GM10248 (cell line): ENCODE measurements at regions not wholly inside any gene's neighbourhood (a gene's known extent, or its start where the extent isn't known, plus 50 kb on each side); places are given as distances from the start of the nearest gene placed in this dataset.
A peak's percentile ranks its signal among the peaks of the same experiment; 100 is the strongest.

Experiments
- CTCF ChIA-PET: fragments of 300-600 bp; sonication (Branson Sonifier 250); formaldehyde crosslinking; extraction: SDS; loops from one replicate; lab custom pipeline; 2021; ENCODE audit warnings: antibody characterized with exemption; lab: Yijun Ruan, JAX
- POLR2A ChIA-PET: fragments of 350-650 bp; sonication (Branson Sonifier 250); formaldehyde crosslinking; extraction: SDS; loops from one replicate; lab custom pipeline; 2020; ENCODE audit warnings: antibody characterized with exemption; lab: Yijun Ruan, JAX
- DNase-seq: peaks from one replicate; pipeline ENCODE4 v3.0.0; 2012; ENCODE audit errors: extremely low spot score
- TF ChIP-seq, protein P1 (sequence below): IDR thresholded peaks from 2 replicates; pipeline ENCODE4 v1.5.1; 2012; ENCODE audit warnings: mild to moderate bottlenecking, low read depth; ENCODE audit errors: extremely low read depth, missing control alignments, control extremely low read depth

DNA sequence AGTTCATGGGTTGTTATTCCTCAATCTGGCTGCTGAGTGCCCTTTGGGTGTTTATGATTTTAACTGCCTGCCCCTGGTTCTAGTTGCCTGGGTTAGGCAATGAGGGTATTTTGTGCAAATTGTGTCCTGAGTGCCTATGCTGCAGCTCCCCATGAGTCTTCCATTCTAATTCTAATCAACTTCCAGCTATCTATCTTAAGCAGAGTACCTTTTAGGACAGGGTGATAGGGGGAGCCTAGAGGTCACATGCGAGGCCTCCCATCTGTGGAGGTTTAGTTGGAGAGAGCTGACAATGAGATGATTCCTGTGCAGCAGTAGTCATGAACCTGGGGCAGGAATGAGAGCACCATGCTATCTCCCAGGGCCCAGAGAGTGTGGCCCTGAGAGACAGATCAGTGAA lies 225.9 kb upstream of the PLEKHG7 start:
- CTCF ChIA-PET: interaction anchor here (1.1 to 4.3 kb wide), 3 partner anchors 9 to 18 kb away, joined by 3 to 23 read pairs (median 14); no protein-coding TSS in a partner anchor
- TF ChIP-seq, protein P1, sequence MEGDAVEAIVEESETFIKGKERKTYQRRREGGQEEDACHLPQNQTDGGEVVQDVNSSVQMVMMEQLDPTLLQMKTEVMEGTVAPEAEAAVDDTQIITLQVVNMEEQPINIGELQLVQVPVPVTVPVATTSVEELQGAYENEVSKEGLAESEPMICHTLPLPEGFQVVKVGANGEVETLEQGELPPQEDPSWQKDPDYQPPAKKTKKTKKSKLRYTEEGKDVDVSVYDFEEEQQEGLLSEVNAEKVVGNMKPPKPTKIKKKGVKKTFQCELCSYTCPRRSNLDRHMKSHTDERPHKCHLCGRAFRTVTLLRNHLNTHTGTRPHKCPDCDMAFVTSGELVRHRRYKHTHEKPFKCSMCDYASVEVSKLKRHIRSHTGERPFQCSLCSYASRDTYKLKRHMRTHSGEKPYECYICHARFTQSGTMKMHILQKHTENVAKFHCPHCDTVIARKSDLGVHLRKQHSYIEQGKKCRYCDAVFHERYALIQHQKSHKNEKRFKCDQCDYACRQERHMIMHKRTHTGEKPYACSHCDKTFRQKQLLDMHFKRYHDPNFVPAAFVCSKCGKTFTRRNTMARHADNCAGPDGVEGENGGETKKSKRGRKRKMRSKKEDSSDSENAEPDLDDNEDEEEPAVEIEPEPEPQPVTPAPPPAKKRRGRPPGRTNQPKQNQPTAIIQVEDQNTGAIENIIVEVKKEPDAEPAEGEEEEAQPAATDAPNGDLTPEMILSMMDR: no peak
- no peak for DNase-seq
- POLR2A ChIA-PET: interaction anchor here (0.6 kb wide), 1 partner anchor 324 kb away, joined by 3 read pairs; no protein-coding TSS in a partner anchor

DNA sequence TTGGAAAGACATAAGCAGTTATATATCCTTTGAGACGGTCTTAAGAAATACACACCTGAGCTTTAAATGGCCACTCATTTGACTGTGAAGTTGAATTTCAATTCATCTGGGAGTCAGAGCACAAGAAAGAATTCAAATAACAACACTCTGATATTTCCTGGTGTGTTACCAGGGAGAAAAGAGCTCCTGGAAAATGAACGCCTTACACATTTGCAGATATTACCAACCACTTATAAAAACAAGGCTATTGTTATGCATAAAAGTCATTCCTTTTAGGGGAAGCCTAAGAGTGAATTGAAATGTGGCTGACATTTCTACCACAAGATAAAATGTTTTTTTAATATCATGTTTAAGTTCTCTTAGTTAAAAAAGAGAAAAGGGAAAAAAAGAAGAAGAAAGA lies 229.2 kb upstream of the PLEKHG7 start:
- no peak for DNase-seq
- TF ChIP-seq, protein P1: no peak
- CTCF ChIA-PET: interaction anchor here (0.8 to 4.3 kb wide), 8 partner anchors 8 to 97 kb away, joined by 3 to 23 read pairs (median 3); no protein-coding TSS in a partner anchor
- POLR2A ChIA-PET: no interaction called here

DNA sequence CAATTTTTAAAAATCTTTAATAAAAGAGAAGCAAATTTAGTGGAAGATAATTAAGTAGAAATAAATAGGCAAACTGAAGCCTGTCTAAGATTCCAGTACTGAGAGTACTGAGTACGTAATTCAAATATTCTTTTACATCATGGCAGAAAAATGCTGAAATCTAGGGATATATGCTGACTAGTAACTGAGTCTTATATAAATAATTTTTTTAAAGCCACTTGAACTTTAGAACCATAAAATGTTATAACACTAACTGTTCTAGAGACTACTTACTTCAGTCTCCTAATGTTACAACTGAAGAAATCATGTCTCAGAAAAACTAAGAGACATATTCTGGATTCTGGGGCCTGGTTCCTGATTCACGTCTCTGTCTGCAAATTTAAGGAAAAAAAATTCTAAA lies 230.6 kb upstream of the PLEKHG7 start:
- CTCF ChIA-PET: interaction anchor here (1.5 kb wide), 1 partner anchor 10 kb away, joined by 4 read pairs; no protein-coding TSS in a partner anchor
- TF ChIP-seq, protein P1: no peak
- POLR2A ChIA-PET: no interaction called here
- DNase-seq: no peak

DNA sequence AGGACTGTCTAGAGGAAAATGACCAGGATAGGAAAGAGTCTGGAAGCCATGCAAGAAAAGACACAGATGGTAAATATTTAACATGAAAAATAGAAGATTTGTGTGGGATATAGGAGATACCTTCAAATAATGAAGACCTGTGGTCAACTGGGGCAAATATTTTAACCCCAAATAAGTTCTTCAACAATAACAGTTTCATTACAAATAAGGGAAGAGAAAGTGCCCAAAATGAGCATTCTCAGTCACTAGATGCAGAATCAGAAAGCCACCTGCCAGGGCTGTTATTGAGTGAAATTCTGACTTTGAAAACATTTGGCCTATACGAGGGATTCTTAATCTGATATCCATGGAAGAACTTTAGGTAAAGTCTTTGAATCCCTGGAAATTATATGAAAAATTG lies 231.2 kb upstream of the PLEKHG7 start:
- CTCF ChIA-PET: no interaction called here
- TF ChIP-seq, protein P1: no peak
- DNase-seq: no peak
- POLR2A ChIA-PET: no interaction called here

DNA sequence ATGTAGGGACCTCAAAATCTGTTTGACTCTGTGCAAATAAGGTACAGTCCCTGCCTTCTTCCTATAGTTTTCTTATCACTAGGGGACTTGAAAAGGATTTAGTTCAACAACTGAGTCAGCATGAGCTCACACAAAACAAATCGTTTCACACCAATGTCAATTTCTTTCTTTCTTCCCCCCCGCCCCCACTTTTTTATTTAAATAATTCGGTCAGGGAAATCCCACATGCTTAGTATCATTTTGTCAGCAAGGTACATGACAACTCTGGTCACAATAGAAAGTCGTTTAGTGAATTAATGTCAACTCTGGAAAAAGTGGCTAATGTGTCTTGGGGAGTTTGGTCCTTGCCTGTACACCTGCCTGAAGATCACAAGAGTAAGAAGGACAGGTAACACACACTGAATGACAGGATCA lies 232.2 kb upstream of the PLEKHG7 start:
- CTCF ChIA-PET: interaction anchor here (0.9 to 1.9 kb wide), 7 partner anchors 8 to 62 kb away, joined by 3 to 6 read pairs (median 4); no protein-coding TSS in a partner anchor

DNA sequence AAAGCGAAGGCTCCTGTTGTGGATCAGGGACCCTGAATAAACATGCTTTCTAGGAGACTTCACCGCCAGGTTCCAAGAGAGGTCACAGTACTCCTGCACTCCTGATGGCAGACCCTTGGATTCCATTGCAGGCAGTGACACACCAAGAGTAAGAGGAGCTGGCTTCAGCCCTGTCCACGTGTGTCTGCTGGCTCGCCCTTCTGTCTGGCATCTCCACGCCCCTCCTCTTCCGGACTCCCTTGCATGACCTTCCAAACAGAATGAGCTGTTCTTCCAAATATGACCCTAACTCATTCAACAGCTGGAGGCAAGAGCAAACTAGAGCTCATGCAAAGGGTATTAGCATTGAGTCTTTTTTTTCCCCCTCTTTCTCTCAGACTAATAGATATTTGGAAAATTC lies 233.0 kb upstream of the PLEKHG7 start:
- POLR2A ChIA-PET: interaction anchor here (1.0 to 1.5 kb wide), 2 partner anchors 37 to 324 kb away, joined by 3 to 6 read pairs; partner anchors contain the start of gene BTG1
- TF ChIP-seq, protein P1: no peak
- no peak for DNase-seq
- CTCF ChIA-PET: interaction anchor here (0.6 to 1.9 kb wide), 14 partner anchors 9 to 325 kb away, joined by 3 to 6 read pairs (median 3); no protein-coding TSS in a partner anchor

More for the DNA sequence above, 232.2 kb upstream of the PLEKHG7 start:
- POLR2A ChIA-PET: interaction anchor here (1.0 to 1.5 kb wide), 2 partner anchors 38 to 325 kb away, joined by 3 to 6 read pairs; partner anchors contain the start of gene BTG1
- TF ChIP-seq, protein P1: no peak
- peak; percentile 15 for DNase-seq
